GM19324 (cell line): ENCODE measurements at regions not wholly inside any gene's neighbourhood (a gene's known extent, or its start where the extent isn't known, plus 50 kb on each side); places are given as distances from the start of the nearest gene placed in this dataset.

ENCODE experiments used
- ATAC-seq: cut with Tn5 transposase; IDR thresholded peaks from one replicate; pipeline ENCODE4 v1.9.1; 2021; ENCODE audit warnings: mild to moderate bottlenecking, moderate library complexity; ENCODE audit not compliant: unreplicated experiment, low FRiP score

DNA sequence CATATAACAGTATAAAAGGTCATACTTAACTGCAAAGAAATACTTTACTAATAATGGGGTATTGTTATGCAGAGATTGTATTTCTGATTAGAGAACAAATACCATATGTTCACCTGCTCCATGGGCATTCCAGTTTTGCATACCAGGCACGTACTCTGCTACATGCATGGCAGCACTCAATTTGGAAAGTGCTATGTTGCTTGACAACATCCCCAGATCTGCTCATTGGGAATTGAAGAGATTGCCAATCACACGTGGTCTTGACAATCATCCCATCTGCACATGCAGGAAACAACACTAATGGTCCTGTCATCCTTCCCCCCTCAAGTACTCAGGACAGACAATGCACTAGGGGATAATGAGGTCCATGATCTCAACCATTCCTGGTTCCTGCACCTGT lies 63.4 kb upstream of the PDE4B start:
- ATAC-seq = no peak

DNA sequence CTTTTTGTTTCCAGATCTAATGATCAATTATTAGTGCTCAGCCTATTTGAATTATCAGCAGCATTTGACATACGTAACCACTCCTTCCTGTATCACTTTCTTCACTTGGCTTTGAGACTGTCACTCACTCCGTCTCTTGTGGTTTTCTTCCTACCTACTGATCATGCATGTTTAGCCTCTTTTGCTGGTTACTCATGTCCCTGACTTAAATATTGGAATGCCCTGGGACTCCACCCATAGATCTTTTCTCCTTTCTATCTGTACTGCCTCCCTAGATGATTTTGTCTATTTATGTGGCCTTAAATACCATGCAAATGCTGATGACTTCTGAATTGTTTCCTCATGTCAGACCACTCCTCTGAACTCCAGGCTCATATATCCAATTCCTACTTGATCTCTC lies 57.7 kb upstream of the PDE4B start:
- no peak for ATAC-seq

DNA sequence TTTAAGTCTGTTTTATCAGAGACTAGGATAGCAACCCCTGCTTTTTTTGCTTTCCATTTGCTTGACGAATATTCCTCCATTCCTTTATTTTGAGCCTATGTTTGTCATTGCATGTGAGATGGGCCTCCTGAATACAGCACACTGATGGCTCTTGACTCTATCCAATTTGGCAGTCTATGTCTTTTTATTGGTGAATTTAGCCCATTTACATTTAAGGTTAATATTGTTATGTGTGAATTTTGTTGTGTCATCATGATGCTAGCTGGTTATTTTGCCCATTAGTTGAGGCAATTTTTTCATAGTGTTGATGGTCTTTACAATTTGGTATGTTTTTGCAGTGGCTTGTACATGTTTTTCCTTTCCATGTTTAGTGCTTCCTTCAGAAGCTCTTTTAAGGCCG lies 50.7 kb upstream of the PDE4B start:
- ATAC-seq = no peak
